Inflammatory macrophage (primary cell): ENCODE measurements at regions not wholly inside any gene's neighbourhood (a gene's known extent, or its start where the extent isn't known, plus 50 kb on each side); places are given as distances from the start of the nearest gene placed in this dataset.
"Not testable (repeated sequence)": the region's sequence is repeated elsewhere in the genome, so short reads cannot be mapped to it uniquely, and the experiment has no call there.

Experiments used
- DNase-seq, 2 donors: peaks; one replicate each; pipeline ENCODE4 v3.0.0-alpha.2; 2020 to 2022

DNA sequence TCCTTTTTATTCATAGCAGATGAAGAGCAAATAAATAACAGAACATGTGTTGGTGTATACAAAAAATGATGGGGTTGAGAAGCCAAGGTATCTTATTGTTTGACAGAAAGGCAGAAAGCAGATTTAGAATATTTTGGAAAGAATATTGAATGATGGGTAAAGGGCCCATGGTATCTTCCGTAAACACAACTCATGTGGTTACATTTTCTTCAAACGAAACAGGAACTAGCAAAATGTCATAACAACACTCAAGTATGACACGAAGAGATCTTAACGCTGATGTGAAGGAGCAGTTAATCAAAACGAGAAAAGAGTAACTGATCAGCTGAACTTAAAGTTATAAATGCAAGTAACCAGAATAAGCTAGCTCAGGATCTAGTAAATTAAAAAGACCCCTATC is 195.7 kb upstream of the GK2 start:
- peak; percentile 21 to 64 for DNase-seq

DNA sequence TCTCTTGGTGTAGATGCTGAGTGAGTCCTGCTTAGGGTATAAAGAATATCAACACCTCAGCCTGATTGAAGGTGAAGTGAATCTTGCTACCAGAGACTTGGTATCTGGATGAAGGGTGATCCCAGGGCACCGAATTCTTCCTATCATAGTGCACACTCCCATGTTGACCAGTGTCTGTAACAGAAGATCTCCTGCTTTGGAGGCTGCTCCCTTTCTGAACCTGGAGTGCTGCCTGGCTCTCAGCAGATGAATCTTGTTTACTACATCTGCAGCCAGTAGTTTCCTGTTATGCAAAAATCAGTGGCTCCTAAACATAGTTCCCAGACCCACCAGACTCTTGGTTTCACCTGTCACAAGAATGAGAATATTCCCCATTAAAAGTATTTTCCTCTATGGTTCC is 191.7 kb upstream of the GK2 start:
- no peak for DNase-seq

DNA sequence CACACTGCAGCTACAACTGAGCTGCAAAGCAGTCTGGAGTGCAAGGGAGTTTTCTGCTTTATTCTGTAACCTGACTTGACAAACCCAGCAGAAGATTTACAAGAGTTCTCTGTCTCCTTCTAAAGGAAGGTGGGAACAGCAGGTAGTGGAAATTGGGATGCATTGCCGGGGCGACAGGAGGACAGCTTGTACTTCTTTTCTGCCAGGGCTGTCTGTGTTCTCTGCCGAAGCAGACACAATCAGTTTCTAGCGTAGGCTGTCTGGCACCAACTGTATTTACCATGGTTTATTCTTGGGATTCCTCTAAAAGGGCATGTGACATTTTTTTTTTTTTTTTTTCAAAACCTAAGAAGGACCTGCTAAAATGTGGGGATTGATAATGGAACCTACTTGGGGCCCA is 190.8 kb upstream of the GK2 start:
- DNase-seq = no peak

DNA sequence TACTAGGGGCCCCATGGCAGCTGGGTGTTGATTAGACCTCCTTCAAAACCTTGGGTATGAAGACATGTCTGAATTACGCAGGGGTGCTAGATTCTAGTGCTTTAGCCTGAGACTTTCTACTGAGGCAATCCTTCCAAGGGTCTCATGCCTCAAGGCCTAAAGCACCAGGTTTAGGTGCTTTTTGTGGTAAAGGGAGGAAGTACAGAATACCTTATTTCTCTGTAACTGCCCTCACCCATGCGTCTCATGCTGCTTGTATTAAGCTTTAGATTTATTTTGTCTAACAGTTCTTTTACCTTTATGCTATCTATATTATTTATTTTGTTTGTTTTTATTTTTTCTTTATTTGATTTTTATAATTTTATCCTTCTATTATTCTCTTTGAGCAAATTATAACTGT is 190.2 kb upstream of the GK2 start:
- DNase-seq = no peak

DNA sequence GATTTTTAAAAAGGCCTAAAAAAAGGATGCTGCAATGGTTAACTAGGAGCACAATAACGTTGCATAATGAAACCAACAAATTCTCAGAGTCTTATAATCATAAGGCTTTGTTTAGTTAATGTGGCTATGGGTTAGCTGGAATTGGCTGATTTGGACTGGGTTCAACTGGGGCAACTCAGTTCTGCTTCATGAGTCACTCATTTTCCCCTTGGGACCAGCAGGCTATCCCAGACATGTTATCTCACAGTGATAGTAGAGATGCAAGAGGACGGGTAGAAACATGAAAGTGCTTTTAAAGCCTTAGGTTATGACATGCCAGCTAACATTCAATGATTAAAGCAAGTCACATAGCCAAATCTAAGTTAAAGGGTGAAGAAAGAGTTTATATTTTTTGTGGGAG is 189.2 kb upstream of the GK2 start:
- DNase-seq = no peak

DNA sequence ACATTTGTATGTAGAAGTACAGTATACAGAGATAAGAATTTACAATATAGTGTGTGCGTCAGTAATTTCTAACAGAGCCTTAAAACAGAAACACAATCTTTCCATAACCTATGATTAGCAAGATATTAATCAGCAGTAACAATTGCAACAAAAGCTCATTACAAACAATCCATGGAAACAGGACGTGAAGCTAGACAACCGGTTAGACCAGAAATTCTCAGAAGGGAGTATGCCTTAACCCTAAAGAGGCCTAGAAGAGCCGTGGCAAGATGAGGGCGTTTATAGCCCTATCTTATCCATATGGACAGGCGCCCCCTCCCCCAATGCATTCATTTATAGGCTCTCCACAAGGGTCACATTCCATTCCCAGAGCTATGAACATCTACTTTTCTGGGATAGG is 184.2 kb upstream of the GK2 start:
- not testable (repeated sequence) for DNase-seq

DNA sequence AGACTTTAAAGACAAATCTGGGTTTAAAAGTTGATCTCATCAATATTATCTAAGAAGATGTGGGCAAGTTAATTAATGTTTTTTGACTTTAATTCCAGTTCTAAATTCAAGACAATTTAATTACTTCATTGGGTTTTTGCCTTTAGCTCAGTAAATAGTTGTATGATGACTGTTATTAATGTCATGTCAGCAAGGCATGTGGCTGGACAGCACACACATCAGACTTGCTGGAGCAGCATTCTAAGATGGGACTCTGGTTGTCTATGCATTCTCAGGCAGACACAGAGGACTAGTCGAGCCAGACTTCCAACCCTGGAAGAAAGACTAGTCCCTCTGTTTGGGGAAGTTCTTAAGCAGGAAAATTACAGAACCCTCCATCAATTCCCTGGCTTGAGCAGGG is 180.7 kb upstream of the GK2 start:
- no peak for DNase-seq

DNA sequence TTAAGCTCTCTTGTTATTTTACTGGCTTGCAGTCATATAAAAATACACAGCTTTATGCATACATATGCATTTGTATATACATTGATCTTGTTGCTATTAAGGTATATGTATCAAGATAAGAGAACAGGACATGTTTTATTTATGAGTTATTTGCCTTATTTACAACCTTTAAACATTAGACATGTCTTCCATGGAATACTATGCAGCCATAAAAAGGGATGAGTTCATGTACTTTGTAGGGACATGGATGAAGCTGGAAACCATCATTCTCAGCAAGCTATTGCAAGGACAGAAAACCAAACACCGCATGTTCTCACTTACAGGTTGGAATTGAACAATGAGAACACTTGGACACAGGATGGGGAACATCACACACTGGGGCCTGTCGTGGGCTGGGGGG is 179.2 kb upstream of the GK2 start:
- DNase-seq = not testable (repeated sequence)

DNA sequence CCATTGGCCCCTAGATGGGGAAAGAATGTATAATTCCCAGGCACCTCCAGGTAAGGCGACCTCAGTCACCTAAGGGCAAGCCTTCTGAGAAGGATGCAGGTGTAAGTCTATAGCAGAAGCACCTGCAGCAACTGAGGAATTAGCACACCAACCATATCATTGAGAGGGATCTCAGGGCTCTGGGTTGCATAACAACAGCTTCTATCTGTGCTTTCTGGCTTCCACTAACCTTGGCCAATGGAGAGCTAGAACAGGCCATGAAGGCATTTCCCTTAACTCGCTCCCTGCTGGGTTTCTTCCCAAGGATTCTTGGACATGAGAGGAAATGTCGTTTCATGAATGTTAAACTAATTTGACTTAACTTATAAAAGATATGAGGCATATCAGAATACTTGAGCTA is 177.8 kb upstream of the GK2 start:
- DNase-seq = no peak

DNA sequence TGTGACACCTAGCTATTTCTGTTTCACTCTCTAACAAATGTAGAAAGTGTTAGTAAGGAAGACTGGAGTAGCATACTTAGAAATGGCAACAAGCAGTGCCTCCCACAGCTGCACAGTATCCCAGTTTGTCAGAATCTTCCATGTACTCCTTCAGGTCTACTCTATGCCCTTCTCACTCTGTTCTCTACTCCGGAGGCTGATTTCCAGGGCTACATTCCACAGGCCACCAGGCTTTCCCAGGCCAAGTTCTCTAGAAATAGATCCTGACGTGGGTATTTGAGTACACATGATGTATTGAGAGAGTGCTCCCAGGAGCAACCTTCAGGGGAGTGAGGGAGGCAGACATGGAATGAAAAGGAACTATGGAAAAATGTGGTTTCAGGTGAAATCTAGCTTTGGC is 177.3 kb upstream of the GK2 start:
- DNase-seq = no peak

DNA sequence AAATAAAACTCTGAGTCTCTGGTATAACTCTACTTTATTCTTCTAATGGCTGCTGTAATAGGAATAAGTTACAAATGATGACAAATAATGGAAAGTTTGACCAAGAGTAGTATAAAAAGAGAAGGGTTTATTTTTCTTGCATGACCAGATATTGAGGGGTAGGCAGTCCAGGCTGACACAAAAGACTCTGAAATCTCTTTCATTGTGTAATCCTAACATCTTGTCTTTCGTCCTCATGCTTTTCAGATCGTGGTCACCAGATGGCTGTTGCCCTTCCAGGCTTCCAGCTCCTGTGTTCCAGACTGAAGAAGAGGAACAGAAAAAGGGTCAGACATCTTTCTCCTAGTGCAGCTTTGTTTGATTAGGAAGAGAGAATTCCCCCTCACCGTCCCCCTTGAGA is 176.9 kb upstream of the GK2 start:
- DNase-seq = no peak

DNA sequence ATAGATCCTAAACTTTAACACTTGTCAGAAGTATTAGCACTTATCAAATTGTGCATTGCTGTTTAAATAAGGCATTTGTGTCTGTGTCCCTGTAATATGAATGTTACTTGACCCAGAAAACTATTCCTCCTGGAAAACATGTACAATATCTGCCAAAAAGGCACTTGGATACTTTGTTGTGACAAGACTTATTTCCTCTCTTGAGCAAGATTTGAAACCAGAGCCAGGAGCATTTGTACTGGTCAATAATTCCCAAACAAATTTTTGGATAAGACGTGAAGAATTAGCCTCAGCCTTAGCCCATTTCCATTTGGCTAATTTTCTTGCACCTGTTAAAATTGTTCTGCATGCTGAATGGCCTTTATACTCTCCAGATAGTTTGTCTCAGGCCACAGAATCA is 176.3 kb upstream of the GK2 start:
- DNase-seq = no peak

DNA sequence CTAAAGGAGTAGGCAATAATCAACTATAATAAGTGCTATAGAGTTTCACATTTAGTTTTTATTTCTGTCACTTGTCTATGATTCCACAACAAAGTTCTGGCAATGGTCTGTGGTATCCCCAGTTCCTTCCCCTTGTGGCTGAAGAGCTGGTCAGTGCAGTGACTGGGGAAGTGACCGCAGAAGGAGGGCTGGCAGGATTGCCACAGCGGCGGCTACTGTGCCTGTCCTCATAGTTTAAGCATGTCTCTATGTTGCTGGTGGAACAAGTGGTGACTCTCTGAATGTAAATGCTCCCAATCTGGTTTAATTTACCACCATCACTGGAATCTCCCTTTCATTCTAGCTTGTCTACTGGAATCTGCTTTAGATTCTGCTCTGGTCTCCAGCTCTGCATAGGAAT is 170.6 kb upstream of the GK2 start:
- peak; percentile 77 to 78 for DNase-seq

DNA sequence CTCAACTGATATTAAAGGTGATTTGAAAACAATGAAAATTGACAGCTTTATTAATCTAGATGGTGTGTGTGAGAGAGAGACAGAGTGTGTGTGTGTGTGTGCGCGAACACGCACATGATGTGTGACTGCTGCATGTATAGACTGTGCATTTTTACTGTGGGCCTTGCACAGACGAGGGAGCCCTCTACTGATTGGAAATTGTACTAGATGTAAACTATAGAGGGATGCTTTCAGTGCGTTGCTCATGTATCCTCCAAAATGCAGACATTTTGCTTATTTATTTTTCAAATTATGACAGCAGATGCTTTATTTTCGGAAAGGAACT is 168.4 kb upstream of the GK2 start:
- peak in 1 of 2 donors; percentile 20 for DNase-seq

DNA sequence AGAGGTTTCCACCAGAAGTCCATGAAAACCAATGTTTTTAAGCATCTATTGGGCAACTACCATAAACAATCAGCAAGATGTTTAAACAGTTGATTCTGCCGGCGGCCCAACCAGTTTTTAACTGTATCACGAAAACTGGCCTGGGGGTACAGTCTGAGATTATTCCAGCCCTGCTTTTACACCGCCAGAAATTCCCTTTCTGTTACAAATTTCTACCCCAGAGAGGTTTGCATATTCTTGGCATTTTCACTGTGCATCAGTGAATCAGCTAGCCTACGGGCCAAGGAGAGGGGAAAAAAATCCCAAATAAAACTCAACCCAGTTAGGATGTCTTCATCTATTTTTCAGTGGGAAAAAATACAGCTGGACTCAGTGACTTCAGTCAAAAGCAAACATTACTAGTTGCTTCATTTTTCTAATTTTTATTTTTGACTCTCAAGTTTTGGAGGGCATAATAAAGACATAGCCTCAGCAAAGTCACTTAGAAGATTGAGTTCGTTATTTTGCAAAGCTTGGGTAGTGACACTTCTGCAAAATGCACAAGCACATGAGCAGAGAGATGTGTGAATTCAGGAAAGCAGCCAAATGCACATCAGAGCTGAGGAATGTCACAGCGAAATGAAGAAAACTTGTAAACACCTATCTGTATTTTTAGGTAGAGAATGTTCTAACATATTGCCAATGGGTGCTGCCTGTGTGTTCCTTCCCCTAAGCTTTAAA is 167.8 kb upstream of the GK2 start:
- DNase-seq = no peak

DNA sequence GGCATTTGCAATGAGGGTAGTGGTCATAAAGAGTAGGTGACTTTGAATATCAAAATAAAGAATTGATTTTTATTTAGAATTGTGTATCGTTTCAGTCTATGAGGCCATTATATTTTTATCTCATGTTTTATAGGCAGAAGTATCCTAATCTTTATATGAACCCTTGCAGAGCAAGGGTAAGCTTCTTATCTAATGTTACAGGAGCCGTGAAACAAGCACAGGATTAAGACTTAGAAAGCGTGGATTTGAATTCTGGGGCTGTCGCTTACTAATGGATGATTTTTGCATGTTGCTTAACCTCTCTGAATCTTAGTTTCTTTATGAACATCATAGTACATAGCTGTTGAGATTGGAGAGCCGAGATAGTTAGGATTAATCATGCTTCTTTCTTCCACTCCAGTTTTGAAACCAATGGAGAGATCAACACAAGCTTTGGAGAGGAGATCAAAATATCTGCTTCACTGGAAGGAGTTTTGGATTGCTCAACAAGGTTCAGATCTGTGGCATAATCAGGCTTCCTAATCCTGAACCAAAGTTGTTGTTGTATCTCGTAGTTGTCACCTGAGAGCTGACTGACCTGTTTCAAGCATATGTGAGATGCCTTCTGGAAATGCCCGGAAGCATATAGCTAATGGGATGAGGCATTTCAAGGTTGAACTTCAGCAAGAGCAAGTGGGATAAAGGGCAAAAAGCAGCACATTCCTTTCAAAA is 166.9 kb upstream of the GK2 start:
- no peak for DNase-seq

DNA sequence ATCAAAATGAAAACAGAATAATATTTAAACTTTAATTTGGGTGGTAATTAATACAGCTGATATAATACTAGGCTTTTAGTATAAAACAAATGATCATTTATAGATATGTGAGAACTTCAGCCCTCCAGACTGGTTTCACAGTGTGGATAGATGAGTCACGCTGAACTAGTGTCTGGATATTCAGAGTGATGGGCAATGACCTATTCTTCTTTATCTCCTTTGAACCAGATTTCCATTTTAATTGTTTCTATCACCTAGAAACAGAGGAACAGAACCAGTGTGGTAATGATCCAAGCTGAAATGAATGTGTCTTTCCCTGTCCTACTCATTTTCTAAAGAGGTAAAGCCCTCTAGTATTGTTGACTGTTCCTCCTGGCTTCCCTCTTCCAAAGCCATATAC is 155.2 kb upstream of the GK2 start:
- no peak for DNase-seq

DNA sequence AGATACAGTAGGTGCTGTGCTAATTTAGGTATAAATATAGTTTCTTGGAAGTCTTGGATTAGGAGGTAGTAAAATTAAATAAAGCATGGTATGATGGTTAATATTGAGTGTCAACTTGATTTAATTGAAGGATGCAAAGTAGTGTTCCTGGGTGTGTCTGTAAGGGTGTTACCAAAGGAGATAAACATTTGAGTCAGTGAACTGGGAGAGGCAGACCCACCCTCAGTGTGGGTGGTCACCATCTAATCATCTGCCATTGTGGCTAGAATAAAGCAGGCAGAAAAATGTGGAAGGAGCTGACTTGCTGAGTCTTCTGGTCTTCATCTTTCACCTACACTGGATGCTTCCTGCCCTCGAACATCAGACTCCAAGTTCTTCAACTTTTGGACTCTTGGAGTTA is 153.7 kb upstream of the GK2 start:
- DNase-seq = no peak

DNA sequence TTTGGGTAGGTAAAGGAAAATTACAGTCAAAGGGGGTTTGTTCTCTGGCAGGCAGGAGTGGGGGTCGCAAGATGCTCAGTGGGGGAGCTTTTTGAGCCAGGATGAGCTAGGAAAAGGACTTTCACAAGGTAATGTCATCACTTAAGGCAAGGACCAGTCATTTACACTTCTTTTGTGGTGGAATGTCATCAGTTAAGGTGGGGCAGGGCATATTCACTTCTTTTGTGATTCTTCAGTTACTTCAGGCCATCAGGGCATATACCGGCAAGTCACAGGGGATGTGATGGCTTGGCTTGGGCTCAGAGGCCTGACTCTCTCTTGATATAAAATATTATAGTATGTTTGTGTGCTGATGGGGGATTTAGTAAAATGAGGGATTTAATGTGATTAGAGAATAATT is 151.4 kb upstream of the GK2 start:
- not testable (repeated sequence) for DNase-seq

DNA sequence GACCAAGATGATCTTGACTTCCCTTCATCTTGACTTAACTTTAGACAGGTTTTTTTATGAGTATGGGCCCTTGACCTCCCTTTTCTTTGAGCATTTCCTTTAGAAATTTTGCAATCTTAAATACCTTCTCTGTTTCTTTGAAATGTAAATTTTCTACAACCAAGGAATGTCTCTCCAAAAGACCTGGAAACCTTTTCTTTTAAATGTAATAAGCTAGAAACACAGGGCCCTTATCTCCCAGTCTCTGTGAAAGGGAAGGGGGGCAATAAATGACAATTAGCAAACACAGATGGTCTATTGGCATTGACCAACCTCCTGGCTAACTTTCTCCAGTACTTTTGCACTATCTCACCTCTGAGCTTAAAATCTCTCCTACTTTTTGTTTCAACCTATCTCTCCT is 144.3 kb upstream of the GK2 start:
- no peak for DNase-seq

DNA sequence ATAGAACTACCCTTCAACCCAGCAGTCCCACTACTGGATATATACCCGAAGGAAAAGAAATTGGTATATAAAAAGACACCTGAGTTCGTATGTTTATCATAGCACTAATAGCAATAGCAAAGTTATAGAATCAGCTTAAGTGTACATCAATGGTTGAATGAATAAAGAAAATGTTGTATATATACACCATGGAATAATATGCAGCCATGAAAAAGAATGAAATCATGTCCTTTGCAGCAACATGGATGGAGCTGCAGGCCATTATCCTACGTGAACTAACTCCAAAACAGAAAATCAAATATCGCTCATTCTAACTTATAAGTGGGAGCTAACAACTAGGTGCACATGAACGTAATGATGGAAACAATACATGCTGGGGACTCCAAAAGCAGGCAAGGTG is 143.5 kb upstream of the GK2 start:
- DNase-seq = no peak

DNA sequence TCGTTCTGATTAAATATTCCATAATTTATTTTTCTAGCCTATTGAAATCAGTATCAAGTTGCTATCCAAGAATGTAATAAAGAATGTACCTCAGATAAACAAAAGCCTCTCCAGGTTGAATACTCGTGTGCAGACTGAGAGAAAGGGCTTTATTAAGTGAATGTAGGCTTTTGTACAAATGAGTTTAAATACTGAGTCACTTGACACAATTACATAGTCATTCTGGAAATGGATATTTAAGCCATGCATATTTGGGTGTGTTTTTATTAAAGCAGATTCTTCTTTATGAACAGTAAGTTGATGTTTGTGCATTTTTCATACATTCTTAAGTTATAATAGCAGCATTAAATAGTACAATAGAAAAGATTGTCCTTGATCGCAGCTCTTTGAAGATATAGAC is 139.8 kb upstream of the GK2 start:
- no peak for DNase-seq

DNA sequence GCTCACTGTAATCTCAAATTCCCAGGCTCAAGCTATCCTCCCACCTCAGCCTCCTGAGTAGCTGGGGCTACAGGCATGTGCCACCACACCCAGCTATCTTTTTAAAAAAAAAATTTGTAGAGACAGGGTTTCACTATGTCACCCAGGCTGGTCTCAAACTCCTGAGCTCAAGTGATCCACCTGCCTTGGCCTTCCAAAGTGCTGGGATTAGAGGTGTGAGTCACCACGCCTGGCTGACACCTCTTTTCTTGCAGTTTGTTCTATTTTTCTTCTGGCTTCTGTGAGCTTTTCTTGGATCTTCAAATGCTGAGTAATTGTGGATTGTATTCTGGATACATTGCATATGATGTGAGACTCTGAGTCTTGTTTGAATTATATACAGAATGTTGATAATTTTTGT is 137.3 kb upstream of the GK2 start:
- not testable (repeated sequence) for DNase-seq

DNA sequence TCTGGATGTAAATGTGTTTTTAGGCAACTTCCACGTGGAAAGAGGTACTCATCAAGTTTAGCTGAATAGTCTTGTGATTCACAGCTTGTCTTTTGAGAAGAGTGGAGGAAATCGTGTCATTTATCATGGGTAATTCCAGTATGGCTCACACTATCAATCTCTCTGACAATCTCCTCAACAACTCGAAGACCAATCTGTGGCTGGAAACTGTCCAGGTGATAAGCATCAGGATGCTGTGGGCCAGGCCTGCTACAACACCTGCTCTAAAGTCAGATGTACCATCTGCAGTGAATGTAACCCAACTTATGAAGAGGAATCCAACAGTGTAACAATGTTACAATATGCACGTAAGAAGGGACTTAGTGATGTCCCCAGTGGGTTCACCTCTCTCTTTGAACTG is 132.1 kb upstream of the GK2 start:
- DNase-seq = no peak

DNA sequence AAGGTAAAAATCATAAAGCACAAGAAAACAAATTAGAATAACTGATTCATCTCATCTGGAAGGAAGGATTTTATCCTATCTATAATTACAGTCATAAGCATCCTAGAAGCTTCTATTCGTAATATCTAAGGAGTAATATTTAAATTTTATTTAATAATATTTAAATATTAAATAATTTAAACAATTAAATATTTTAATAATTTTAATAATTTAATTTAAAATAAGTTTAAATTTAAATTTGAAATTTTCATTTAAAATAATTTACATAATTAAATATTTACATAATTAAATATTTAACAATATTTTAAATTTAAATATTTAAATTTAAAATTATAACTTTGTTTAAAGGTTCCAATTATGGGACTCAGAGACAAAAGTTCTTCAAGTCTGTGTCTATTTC is 127.5 kb upstream of the GK2 start:
- DNase-seq = no peak
